Effector memory CD8-positive, alpha-beta T cell (primary cell): ENCODE measurements at regions not wholly inside any gene's neighbourhood (a gene's known extent, or its start where the extent isn't known, plus 50 kb on each side); places are given as distances from the start of the nearest gene placed in this dataset.

ENCODE experiments used
- ATAC-seq: fragments of 150-1000 bp; cut with Tn5 transposase; replicated peaks from 2 replicates; pipeline ENCODE4 v1.10.0; 2021; ENCODE audit warnings: mild to moderate bottlenecking, moderate library complexity
- DNase-seq, 3 experiments: peaks; one replicate each; pipeline ENCODE4 v3.0.0; 2021
- H3K27ac Mint-ChIP-seq, 2 donors: one replicate each; pipeline ENCODE4 v1.8.0; 2022; ENCODE audit warnings: mild to moderate bottlenecking in 2 of 2, mixed read lengths in 2 of 2, moderate library complexity in 2 of 2
- H3K27me3 Mint-ChIP-seq, 2 donors: one replicate each; pipeline ENCODE4 v1.8.0; 2022; ENCODE audit warnings: mixed read lengths in 2 of 2
- H3K36me3 Mint-ChIP-seq: one replicate; pipeline ENCODE4 v1.8.0; 2022; ENCODE audit warnings: mild to moderate bottlenecking, moderate library complexity, mixed read lengths; ENCODE audit not compliant: insufficient read depth
- H3K4me1 Mint-ChIP-seq, 2 donors: one replicate each; pipeline ENCODE4 v1.8.0; 2022; ENCODE audit warnings: low read depth in 2 of 2, mixed read lengths in 2 of 2
- H3K4me3 Mint-ChIP-seq, 2 donors: one replicate each; pipeline ENCODE4 v1.8.0; 2022; ENCODE audit warnings: mild to moderate bottlenecking in 2 of 2, mixed read lengths in 2 of 2, moderate library complexity in 2 of 2
- H3K9me3 Mint-ChIP-seq, 2 donors: one replicate each; pipeline ENCODE4 v1.8.0; 2022; ENCODE audit warnings: mixed read lengths in 2 of 2

DNA sequence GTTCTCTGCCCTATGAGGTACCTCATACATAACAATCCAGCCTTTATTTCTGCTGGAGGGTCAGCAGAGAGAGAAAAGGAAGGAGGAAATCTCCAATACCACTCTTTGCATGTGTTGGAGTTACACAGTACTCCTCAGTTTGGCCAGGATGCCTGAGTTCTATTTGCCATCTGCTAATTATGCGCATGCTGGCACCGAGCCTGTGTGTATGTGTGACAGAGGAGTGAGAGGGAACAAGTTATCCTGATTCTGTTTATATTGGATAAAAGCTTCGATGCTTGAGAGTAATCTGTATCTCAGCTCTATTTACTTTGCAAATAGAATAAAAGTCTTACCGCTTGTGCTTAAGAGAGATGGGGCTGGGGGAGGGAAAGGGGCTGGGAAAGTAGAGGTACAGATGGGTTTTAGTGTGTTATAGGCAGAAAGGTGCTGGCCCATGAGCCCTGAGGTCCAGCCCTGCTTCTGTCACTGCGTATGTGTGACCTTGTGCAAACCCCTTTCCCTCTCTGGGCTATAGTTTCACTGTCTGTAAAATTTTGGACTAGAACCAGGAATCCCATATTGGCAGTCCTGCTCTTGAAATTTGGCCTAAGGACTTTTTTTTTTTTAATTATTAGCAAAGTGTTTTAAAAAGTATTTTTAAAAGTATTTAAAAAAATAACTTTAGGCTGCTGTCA, 54.5 kb upstream of the PLXNA2 start:
- no peak overlapping the region for H3K4me3 Mint-ChIP-seq
- no peaks in the 10 kb centered on the region for H3K36me3 Mint-ChIP-seq
- H3K27ac Mint-ChIP-seq: no peak overlapping the region
- no peaks in the 10 kb centered on the region for H3K9me3 Mint-ChIP-seq
- no peaks in the 10 kb centered on the region for H3K4me1 Mint-ChIP-seq
- DNase-seq (no peak), ATAC-seq (no peak)
- peaks cover 49 to 79% of the 10 kb centered on the region in 2 donors for H3K27me3 Mint-ChIP-seq

DNA sequence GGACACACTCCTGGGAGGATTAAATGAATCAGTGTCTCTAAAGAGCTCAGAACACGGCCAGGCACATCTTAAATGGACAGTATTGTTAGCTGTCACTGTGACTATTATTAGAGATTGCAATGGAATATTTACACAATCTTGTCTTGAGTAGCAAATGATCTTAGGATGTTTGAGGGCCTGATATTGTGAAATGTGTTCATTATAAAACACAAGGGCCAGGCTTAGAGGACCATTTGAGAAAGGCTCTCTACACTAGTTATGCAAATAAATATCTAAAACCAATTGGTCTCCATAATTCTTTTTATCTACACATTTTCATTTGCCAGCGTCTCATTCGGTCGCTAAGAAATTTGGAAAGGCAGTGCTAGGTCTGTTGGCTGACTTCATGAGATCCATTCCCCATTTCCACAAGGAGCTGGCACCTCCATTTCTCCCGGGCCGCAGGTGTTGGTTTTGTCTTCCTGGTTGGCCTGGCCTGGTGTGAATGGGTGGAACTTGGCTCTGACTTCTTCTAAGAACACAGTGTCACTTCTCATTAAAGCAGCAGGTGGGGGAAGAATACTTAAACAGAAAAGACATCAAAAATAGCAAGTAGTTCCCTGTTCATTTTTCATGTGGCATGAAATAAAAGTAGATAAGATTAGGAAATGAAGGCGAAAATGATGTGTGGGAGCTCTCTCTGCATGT, 56.0 kb upstream of the PLXNA2 start:
- Mint-ChIP-seq H3K4me1 (no peaks in the 10 kb centered on the region), H3K36me3 (no peaks in the 10 kb centered on the region), H3K9me3 (no peaks in the 10 kb centered on the region), H3K27ac (no peak overlapping the region), H3K4me3 (no peak overlapping the region), H3K27me3 (peaks cover 34 to 66% of the 10 kb centered on the region in 2 donors)
- DNase-seq: no peak
- ATAC-seq: no peak

DNA sequence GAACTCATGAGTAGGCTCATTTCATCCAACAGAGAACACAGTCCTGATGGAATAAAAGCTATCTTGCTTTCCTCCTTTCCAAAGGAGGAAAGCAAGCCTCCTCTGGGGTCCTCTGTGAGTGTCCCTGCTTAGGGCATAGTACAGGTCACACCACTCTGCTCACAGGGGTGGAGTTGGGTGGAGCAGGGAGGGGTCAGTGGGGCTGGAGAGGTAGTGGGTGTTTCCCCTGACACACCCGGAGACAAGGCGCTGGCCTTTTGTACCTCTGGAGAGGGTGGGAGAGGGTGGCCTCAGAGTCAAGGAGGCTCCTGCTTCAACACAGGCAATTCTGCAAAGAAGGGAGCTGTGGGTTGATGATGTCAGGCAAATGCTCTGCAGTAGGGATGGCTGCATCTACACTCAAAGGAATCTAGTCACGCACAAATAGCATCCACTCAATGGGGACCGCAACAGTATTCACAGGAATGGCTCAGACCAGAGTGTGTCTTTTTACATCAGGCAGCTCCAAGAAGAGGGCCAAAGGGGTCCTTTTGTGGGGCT, 58.6 kb upstream of the PLXNA2 start:
- DNase-seq (no peak), ATAC-seq (no peak)
- H3K36me3 Mint-ChIP-seq: no peaks in the 10 kb centered on the region
- H3K4me3 Mint-ChIP-seq: no peak overlapping the region
- H3K4me1 Mint-ChIP-seq: no peaks in the 10 kb centered on the region
- no peaks in the 10 kb centered on the region for H3K9me3 Mint-ChIP-seq
- no peak overlapping the region for H3K27ac Mint-ChIP-seq
- peaks cover 29 to 48% of the 10 kb centered on the region in 2 donors for H3K27me3 Mint-ChIP-seq

DNA sequence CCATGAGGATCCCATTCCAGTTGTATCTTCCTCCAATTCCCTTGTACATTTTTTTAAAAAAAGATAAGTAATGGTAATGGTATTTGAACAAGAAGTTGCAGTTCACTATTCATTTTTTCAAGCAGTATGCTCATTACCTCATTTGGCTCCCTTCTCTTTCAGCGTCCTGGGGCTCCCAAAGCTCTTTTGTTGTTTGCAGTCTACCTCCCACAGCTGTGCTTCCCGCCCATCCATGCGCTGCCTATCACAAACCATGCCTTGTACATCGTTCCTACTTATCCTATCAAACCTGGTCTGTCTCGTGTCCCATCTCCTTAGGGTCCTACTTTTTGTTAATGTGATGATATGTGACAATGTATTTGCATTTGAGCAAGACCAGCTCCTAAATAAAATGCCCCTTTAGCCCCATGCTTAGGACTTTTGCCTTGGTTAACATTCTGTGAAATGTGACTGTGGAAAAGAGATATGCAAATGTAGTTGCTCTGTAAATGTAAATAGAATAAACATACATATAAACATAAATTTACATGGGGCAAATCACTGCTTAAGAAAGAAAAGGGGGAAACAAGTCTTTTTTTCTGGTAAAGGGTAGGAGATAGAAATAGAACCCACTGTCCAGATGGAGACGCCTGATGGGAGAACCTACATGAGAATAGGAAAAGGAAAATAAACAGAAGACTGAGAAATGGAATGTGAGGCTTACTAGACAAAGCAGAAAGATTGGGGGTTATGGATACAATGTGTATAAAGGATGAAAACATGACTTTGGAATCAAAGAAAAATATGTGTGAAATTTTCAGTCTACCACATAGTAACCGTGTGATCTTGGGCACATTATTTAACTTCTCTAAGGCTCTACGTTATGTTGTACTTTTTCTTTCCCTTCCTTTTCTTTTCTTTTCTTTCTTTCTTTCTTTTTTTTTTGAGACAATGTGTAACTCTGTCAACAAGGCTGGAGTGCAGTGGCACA, 59.8 kb upstream of the PLXNA2 start:
- Mint-ChIP-seq H3K27me3 (peaks cover 22 to 44% of the 10 kb centered on the region in 2 donors), H3K27ac (no peak overlapping the region), H3K9me3 (no peaks in the 10 kb centered on the region), H3K36me3 (no peaks in the 10 kb centered on the region), H3K4me1 (no peaks in the 10 kb centered on the region), H3K4me3 (no peak overlapping the region)
- DNase-seq (no peak), ATAC-seq (no peak)

DNA sequence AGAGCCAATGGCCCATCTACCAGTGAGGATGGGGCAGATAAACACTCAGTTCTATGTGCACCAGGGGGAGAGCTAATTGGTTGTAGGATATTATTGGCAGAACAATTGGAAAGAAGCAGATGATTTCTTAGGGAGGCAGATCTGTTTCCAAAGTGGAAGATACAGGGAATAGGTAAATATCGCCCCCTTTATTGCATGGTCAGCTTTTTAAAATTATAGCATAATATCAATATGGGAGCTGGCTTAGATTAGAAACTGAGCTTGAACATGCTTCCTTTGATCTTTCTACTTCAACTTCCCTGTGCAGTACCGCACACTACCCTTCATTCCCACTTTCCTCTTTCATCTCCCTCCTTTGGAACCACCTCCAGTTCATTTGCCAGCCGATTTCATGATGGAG, 64.0 kb upstream of the PLXNA2 start:
- Mint-ChIP-seq H3K9me3 (no peaks in the 10 kb centered on the region), H3K27me3 (peaks cover 18 to 28% of the 10 kb centered on the region in 2 donors), H3K4me1 (no peaks in the 10 kb centered on the region), H3K4me3 (no peak overlapping the region), H3K27ac (no peak overlapping the region), H3K36me3 (no peaks in the 10 kb centered on the region)
- DNase-seq (no peak), ATAC-seq (no peak)

DNA sequence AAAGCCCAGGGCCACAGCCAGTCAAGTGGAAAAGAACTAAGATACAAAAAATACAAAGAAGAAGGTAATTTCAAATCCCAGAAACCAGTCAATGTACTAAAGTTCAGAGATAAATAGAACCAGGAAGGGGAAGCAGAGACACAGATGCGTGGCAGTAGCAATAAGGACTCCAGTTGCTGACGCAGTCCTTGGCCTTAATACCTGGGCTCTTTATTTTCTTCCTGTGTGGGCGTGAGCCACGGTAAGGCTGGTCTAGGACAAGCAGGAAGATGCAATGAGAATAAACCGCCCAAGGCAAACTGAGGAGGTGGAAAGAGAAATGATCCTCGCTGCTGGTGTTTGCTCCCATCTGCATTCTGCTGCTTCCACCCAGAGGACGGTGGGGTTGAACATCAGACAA, 65.6 kb upstream of the PLXNA2 start:
- Mint-ChIP-seq H3K4me1 (no peaks in the 10 kb centered on the region), H3K4me3 (no peak overlapping the region), H3K36me3 (no peaks in the 10 kb centered on the region), H3K27ac (no peak overlapping the region), H3K9me3 (no peaks in the 10 kb centered on the region), H3K27me3 (peaks cover 29 to 33% of the 10 kb centered on the region in 2 donors)
- no peak for ATAC-seq
- DNase-seq: no peak

DNA sequence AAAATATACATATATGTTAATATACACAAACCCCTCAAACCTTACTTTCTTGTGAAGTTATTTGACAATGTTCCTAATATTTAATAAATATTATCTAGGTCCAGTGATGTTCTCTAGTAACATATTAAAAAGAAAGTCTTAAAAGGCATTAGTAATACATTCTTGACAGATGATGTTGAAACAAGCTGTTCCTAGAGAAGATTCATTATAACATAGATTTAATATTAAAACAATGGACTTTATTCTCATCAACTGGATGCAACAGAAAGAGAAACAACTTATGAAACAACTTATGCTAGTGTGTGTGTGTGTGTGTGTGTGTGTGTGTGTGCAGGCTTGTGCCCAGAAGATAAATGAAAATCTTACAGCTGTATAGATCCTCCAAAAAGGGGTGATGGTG, 68.5 kb upstream of the PLXNA2 start:
- no peaks in the 10 kb centered on the region for H3K36me3 Mint-ChIP-seq
- no peaks in the 10 kb centered on the region for H3K9me3 Mint-ChIP-seq
- H3K4me3 Mint-ChIP-seq: no peak overlapping the region
- no peak for DNase-seq
- ATAC-seq: no peak
- no peaks in the 10 kb centered on the region for H3K4me1 Mint-ChIP-seq
- H3K27me3 Mint-ChIP-seq: peaks cover 45 to 49% of the 10 kb centered on the region in 2 donors
- H3K27ac Mint-ChIP-seq: no peak overlapping the region

DNA sequence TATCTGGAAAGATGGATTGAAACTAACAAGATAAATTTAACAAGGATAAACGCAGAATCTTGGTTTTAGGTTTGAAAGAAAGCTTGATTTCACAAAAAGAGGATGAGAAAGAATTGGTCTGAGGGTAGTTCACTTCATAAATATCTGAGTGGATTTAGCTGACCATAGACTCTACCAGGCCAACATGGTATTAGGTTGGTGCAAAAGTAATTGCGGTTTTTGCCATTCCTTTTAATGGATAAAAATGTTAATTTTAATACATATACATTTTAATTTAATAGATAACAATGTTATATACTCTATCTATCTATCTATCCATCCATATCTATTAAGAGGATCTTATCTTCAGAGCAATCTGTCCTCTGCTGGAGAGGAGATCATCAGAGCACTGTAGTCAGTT, 70.2 kb upstream of the PLXNA2 start:
- ATAC-seq (no peak), DNase-seq (no peak)
- H3K36me3 Mint-ChIP-seq: no peaks in the 10 kb centered on the region
- H3K4me3 Mint-ChIP-seq: no peak overlapping the region
- no peaks in the 10 kb centered on the region for H3K4me1 Mint-ChIP-seq
- H3K27me3 Mint-ChIP-seq: peaks cover 51 to 60% of the 10 kb centered on the region in 2 donors
- H3K27ac Mint-ChIP-seq: no peak overlapping the region
- no peaks in the 10 kb centered on the region for H3K9me3 Mint-ChIP-seq

DNA sequence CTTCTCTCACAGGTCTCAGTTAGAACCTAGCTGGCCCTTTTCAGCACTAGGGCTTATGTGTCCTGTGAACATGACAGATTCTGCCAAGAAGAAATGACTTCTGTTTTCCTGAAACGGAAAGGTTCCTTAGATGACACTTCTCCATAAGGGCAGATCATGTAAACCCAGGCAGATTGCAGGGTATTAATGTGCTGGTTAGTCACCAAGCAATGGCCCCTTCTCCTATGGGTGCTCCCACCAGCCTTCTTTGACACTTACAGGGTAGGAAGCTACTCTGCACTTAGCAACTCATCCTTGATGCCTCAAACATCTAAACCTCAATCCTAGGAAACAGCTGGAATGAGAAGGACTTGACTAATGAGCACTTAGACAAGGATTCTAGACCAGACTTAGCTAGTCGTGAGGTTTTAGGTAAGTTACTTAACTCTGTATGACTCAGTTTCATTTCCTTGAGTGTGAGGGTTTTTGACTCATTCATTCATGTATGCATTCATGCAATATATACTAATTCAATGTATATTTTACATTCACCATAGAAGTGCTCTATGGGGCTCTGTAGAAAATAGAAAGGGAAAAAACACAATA, 74.1 kb upstream of the PLXNA2 start:
- no peaks in the 10 kb centered on the region for H3K36me3 Mint-ChIP-seq
- peaks cover 38 to 43% of the 10 kb centered on the region in 2 donors for H3K27me3 Mint-ChIP-seq
- H3K4me3 Mint-ChIP-seq: no peak overlapping the region
- no peak overlapping the region for H3K27ac Mint-ChIP-seq
- no peaks in the 10 kb centered on the region for H3K9me3 Mint-ChIP-seq
- ATAC-seq (no peak), DNase-seq (no peak)
- H3K4me1 Mint-ChIP-seq: no peaks in the 10 kb centered on the region

DNA sequence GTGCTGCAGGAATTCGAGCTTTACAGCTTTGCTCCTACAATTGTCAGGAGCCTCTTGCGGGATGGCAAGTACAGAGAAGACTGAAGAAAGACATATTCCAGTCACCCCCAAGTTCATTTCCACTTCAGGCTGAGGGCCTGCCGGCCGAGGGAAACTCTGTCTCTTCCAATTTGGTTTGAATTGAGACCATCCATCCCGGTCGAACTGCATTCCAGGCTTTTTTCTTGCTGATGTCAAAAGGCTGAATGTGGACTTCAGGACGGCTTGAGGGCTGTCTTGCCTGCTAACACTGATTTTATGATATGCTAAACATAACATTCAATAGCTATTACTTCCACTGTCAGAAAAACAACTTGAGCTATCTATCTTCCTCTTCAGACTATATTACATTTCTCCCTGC, 79.8 kb upstream of the PLXNA2 start:
- no peak for DNase-seq
- Mint-ChIP-seq H3K36me3 (no peaks in the 10 kb centered on the region), H3K27me3 (peaks cover 20 to 48% of the 10 kb centered on the region in 2 donors), H3K27ac (no peak overlapping the region), H3K9me3 (no peaks in the 10 kb centered on the region), H3K4me3 (no peak overlapping the region), H3K4me1 (no peaks in the 10 kb centered on the region)
- ATAC-seq: no peak

DNA sequence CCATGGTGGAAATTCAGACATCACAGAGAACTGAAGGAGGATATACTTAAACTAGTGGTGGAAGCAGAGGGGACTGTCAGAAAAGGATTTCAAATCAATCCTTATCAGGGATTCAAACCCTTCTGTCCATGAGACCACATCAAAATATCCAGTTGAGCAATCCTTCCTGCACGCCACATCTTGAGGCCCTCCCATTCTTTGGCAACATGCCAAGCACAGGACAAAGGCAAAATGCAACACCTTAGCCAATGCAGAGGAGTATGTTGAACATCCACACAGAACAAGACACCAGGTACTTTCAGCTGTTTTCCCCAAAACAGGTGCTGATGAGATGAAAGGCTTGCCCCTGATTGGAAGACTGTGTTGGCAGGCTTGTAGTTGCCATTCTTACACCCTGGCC, 81.8 kb upstream of the PLXNA2 start:
- H3K27ac Mint-ChIP-seq: no peak overlapping the region
- H3K9me3 Mint-ChIP-seq: no peaks in the 10 kb centered on the region
- no peaks in the 10 kb centered on the region for H3K4me1 Mint-ChIP-seq
- DNase-seq (no peak), ATAC-seq (no peak)
- H3K4me3 Mint-ChIP-seq: no peak overlapping the region
- no peaks in the 10 kb centered on the region for H3K36me3 Mint-ChIP-seq
- H3K27me3 Mint-ChIP-seq: peaks cover 20 to 48% of the 10 kb centered on the region in 2 donors

DNA sequence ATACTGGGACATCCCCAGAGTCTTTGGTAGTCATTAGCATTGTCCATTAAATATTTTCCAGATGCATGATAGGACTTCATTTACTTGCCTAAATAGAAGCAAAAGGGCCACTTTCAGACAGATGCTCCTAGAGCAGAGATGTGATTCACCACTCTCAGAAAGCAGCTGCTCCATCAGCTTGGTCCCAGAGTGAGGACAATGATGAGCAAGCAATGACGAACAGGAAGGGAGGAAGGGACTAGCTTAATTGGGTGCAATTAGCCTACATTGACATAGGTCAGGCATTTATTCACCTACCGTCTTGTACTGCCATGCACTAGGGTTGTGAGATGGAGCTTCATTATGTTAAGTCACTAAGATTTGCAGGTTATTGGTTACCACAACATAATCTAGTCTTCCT, 85.1 kb upstream of the PLXNA2 start:
- Mint-ChIP-seq H3K27me3 (peaks cover 26 to 60% of the 10 kb centered on the region in 2 donors), H3K36me3 (no peaks in the 10 kb centered on the region), H3K27ac (no peak overlapping the region), H3K4me1 (no peaks in the 10 kb centered on the region), H3K4me3 (no peak overlapping the region), H3K9me3 (no peaks in the 10 kb centered on the region)
- DNase-seq (no peak), ATAC-seq (no peak)
